HCT116 (cell line): ENCODE measurements at regions not wholly inside any gene's neighbourhood (a gene's known extent, or its start where the extent isn't known, plus 50 kb on each side); places are given as distances from the start of the nearest gene placed in this dataset.

Experiments
- ATAC-seq: fragments of 200-7000 bp; cut with Tn5 transposase; 2 replicates; pipeline ENCODE4 v1.9.1; 2020; ENCODE audit warnings: mild to moderate bottlenecking, moderate library complexity
- BruUV-seq: library from RNA; stranded (reverse); fragments of 400-500 nt; replicated peaks from 2 replicates; lab custom pipeline; 2021; lab: Mats Ljungman, UMichigan
- CTCF ChIA-PET: fragments of 300-600 bp; sonication (Branson Sonifier 250); formaldehyde crosslinking; loops from one replicate; lab custom pipeline; 2021; ENCODE audit warnings: antibody characterized with exemption; lab: Charles Lee
- POLR2A ChIA-PET: fragments of 300-600, 350-600 bp; sonication (Branson Sonifier 250); formaldehyde crosslinking; loops from one replicate; lab custom pipeline; 2021; ENCODE audit warnings: antibody characterized with exemption; lab: Charles Lee
- RAD21 ChIA-PET, 2 experiments: fragments of 300-600 bp; sonication (Branson Sonifier 250); formaldehyde crosslinking; loops; one replicate each; lab custom pipeline; 2023; ENCODE audit warnings: low total read pairs in 2 of 2; ENCODE audit not compliant: uncharacterized antibody in 2 of 2, unreplicated experiment in 2 of 2, low non-redundant PET in 1 of 2; lab: Charles Lee
- DNase-seq: peaks from one replicate; pipeline ENCODE4 v3.0.0-alpha.2; 2010; ENCODE audit warnings: low read depth, low spot score
- H2AFZ ChIP-seq: fragments of 200-600 bp; shearing (Covaris generic), sonication (generic); 2 replicates; pipeline ENCODE4 v1.6.1; 2017; ENCODE audit warnings: low read depth, mixed run types, mixed read lengths, antibody characterized with exemption, low read length; ENCODE audit not compliant: poor library complexity, severe bottlenecking
- H3K27ac ChIP-seq: 2 replicates; pipeline ENCODE4 v1.5.1; 2012; ENCODE audit warnings: low read depth, low read length
- H3K27me3 ChIP-seq: fragments of 200-600 bp; sonication (generic); 2 replicates; pipeline ENCODE4 v1.6.1; 2016; ENCODE audit warnings: mixed run types, low read length, mixed read lengths; ENCODE audit not compliant: insufficient read depth
- H3K36me3 ChIP-seq, 2 experiments: fragments of 200-500 bp in 1 of 2; fragments of 200-600 bp in 1 of 2; sonication (Bioruptor generic) in 1 of 2; sonication (generic) in 1 of 2; 2 replicates each; pipeline versions ENCODE4 v1.5.1 to v1.6.1; 2014 to 2016; ENCODE audit warnings: low read length in 2 of 2, inconsistent platforms in 1 of 2, mixed read lengths in 1 of 2, mixed run types in 1 of 2; ENCODE audit not compliant: insufficient read depth in 2 of 2, control insufficient read depth in 1 of 2
- H3K4me1 ChIP-seq, 2 experiments: fragments of 200-600 bp in 1 of 2; sonication (generic) in 1 of 2; 2 replicates each; pipeline versions ENCODE4 v1.5.1 to v1.6.1; 2012 to 2017; ENCODE audit warnings: low read length in 2 of 2, inconsistent platforms in 1 of 2, mild to moderate bottlenecking in 1 of 2, mixed read lengths in 1 of 2, mixed run types in 1 of 2, moderate library complexity in 1 of 2; ENCODE audit not compliant: insufficient read depth in 2 of 2, control insufficient read depth in 1 of 2
- H3K4me2 ChIP-seq: fragments of 200-600 bp; sonication (generic); 2 replicates; pipeline ENCODE4 v1.6.1; 2017; ENCODE audit warnings: mixed run types, low read length, mixed read lengths
- H3K4me3 ChIP-seq, 2 experiments: fragments of 200-600 bp in 1 of 2; sonication (generic) in 1 of 2; replicated peaks in 1 of 2; 2 replicates each; pipeline ENCODE4 v1.5.1; 2011 to 2016; ENCODE audit warnings: low read length in 2 of 2, control low read depth in 1 of 2, low read depth in 1 of 2, mild to moderate bottlenecking in 1 of 2, mixed read lengths in 1 of 2, mixed run types in 1 of 2
- H3K79me2 ChIP-seq: fragments of 200-600 bp; sonication (generic); 2 replicates; pipeline ENCODE4 v1.6.1; 2017; ENCODE audit warnings: mild to moderate bottlenecking, mixed run types, low read length, moderate library complexity, mixed read lengths; ENCODE audit not compliant: insufficient read depth
- H3K9ac ChIP-seq: fragments of 200-600 bp; sonication (generic); 2 replicates; pipeline ENCODE4 v1.6.1; 2016; ENCODE audit warnings: low read length, mixed read lengths
- H3K9me2 ChIP-seq: fragments of 200-600 bp; sonication (generic), shearing (Covaris generic); 2 replicates; pipeline ENCODE4 v1.6.1; 2017; ENCODE audit warnings: mixed run types, mild to moderate bottlenecking, moderate library complexity; ENCODE audit not compliant: insufficient read depth
- H3K9me3 ChIP-seq, 2 experiments: fragments of 200-500 bp in 1 of 2; fragments of 200-600 bp in 1 of 2; sonication (Bioruptor generic) in 1 of 2; sonication (generic) in 1 of 2; 2 replicates each; pipeline ENCODE4 v1.6.1; 2014 to 2017; ENCODE audit warnings: low read length in 2 of 2, mixed read lengths in 2 of 2, inconsistent platforms in 1 of 2, low read depth in 1 of 2, mild to moderate bottlenecking in 1 of 2, mixed run types in 1 of 2, moderate library complexity in 1 of 2; ENCODE audit not compliant: control insufficient read depth in 1 of 2, insufficient read depth in 1 of 2
- H4K20me1 ChIP-seq: fragments of 200-600 bp; sonication (generic), shearing (Covaris generic); 2 replicates; pipeline ENCODE4 v1.6.1; 2017; ENCODE audit warnings: mixed run types, mild to moderate bottlenecking, moderate library complexity; ENCODE audit not compliant: insufficient read depth
- ATF3 ChIP-seq: IDR thresholded peaks from 2 replicates; pipeline ENCODE4 v1.6.1; 2012
- CEBPB ChIP-seq: IDR thresholded peaks from 2 replicates; pipeline ENCODE4 v1.6.1; 2012; ENCODE audit warnings: low read depth
- CTCF ChIP-seq, 3 experiments: fragments of 200-600 bp in 1 of 3; sonication (generic) in 1 of 3; IDR thresholded peaks in 2 of 3; conservative IDR thresholded peaks in 1 of 3; 2 replicates each; pipeline ENCODE4 v1.5.1; 2012 to 2017; ENCODE audit warnings: low read depth in 2 of 3, low read length in 2 of 3, antibody characterized with exemption in 1 of 3, borderline replicate concordance in 1 of 3, control low read depth in 1 of 3, mild to moderate bottlenecking in 1 of 3, mixed read lengths in 1 of 3, mixed run types in 1 of 3, moderate library complexity in 1 of 3; ENCODE audit not compliant: insufficient read depth in 1 of 3
- FOSL1 ChIP-seq: IDR thresholded peaks from 2 replicates; pipeline ENCODE4 v1.6.1; 2012; ENCODE audit warnings: low read depth
- JUND ChIP-seq: IDR thresholded peaks from 2 replicates; pipeline ENCODE4 v1.6.1; 2012
- MAX ChIP-seq: IDR thresholded peaks from 2 replicates; pipeline ENCODE4 v1.6.1; 2012
- POLR2A ChIP-seq: IDR thresholded peaks from 2 replicates; pipeline ENCODE4 v1.7.0; 2011; ENCODE audit warnings: borderline replicate concordance; ENCODE audit not compliant: insufficient read depth, insufficient read length; ENCODE audit errors: extremely low read depth
- POLR2AphosphoS5 ChIP-seq: IDR thresholded peaks from 2 replicates; pipeline ENCODE4 v1.6.1; 2011; ENCODE audit warnings: mild to moderate bottlenecking, low read depth, low read length, moderate library complexity
- SP1 ChIP-seq: IDR thresholded peaks from 2 replicates; pipeline ENCODE4 v1.6.1; 2012; ENCODE audit warnings: low read depth
- SRF ChIP-seq: IDR thresholded peaks from 2 replicates; pipeline ENCODE4 v1.6.1; 2012; ENCODE audit warnings: low read depth
- ZFX ChIP-seq: fragments of 450-650 bp; IDR thresholded peaks from 2 replicates; pipeline ENCODE4 v1.6.1; 2017
- intact Hi-C: fragments of 100-400 bp; cut with micrococcal nuclease; formaldehyde crosslinking; loops from 2 replicates; pipeline ENCODE4 v1.10.0; 2022

- TF ChIP-seq MAX (no peak), POLR2AphosphoS5 (no peak)
Observed at GRCh38 chr4:36417146-36417545, 135.7 kb downstream of the DTHD1 start (continued).

- Histone ChIP-seq H3K4me1 (no peaks in the 10 kb centered on the region), H3K9me3 (no peaks in the 10 kb centered on the region), H3K79me2 (no peaks in the 10 kb centered on the region), H3K9me2 (no peaks in the 10 kb centered on the region), H3K27me3 (no peaks in the 10 kb centered on the region), H3K4me3 (no peak overlapping the region), H3K4me2 (no peak overlapping the region), H3K9ac (no peak overlapping the region), H4K20me1 (no peaks in the 10 kb centered on the region), H3K36me3 (no peaks in the 10 kb centered on the region), H3K27ac (no peak overlapping the region), H2AFZ (no peak overlapping the region)
- ATAC-seq (peak; percentile 75), DNase-seq (no peak)
- ChIA-PET POLR2A (no interaction called here), RAD21 (no interaction called here), CTCF (no interaction called here)
- TF ChIP-seq FOSL1, result no peak
- intact Hi-C loops, result no loop called here
- BruUV-seq, result no TSS peak
Observed at GRCh38 chr4:36420111-36420679, 138.8 kb downstream of the DTHD1 start.

GRCh38 chr4:36422607-36423006 is 141.2 kb downstream of the DTHD1 start:
- Histone ChIP-seq H3K36me3 (no peaks in the 10 kb centered on the region), H3K9ac (no peak overlapping the region), H4K20me1 (no peaks in the 10 kb centered on the region), H3K9me2 (no peaks in the 10 kb centered on the region), H3K27ac (no peak overlapping the region), H3K4me1 (no peaks in the 10 kb centered on the region), H3K79me2 (no peaks in the 10 kb centered on the region), H3K4me3 (no peak overlapping the region), H3K4me2 (no peak overlapping the region), H3K9me3 (no peaks in the 10 kb centered on the region), H2AFZ (no peak overlapping the region), H3K27me3 (no peaks in the 10 kb centered on the region)
- intact Hi-C loops, result no loop called here
- no TSS peak for BruUV-seq
- ATAC-seq (no peak), DNase-seq (no peak)
- ChIA-PET RAD21 (no interaction called here), CTCF (interaction anchor here (1.3 kb wide), 1 partner anchor 9 kb away, joined by 3 read pairs; no protein-coding TSS in a partner anchor), POLR2A (no interaction called here)
- no peak for TF ChIP-seq SRF
- no peak for TF ChIP-seq ZFX
- no peak for TF ChIP-seq JUND
- no peak for TF ChIP-seq CEBPB
- no peak for TF ChIP-seq ATF3
- no peak for TF ChIP-seq CTCF (IDR thresholded peaks at IDR 0.05 in 2 of 3, conservative IDR thresholded peaks at IDR 0.05 in 1 of 3; ENCODE audit: borderline replicate concordance in 1 of 3, insufficient read depth in 1 of 3, low read depth in 2 of 3, low read length in 2 of 3)
- TF ChIP-seq POLR2A, result no peak
- TF ChIP-seq SP1, result no peak
